Fibroblast of skin of left quadriceps (primary cell): ENCODE measurements at regions not wholly inside any gene's neighbourhood (a gene's known extent, or its start where the extent isn't known, plus 50 kb on each side); places are given as distances from the start of the nearest gene placed in this dataset.

Source experiments
- DNase-seq, 2 experiments: peaks; one replicate each; pipeline ENCODE4 v3.0.0-alpha.2; 2013; ENCODE audit warnings: low read depth in 2 of 2

DNA sequence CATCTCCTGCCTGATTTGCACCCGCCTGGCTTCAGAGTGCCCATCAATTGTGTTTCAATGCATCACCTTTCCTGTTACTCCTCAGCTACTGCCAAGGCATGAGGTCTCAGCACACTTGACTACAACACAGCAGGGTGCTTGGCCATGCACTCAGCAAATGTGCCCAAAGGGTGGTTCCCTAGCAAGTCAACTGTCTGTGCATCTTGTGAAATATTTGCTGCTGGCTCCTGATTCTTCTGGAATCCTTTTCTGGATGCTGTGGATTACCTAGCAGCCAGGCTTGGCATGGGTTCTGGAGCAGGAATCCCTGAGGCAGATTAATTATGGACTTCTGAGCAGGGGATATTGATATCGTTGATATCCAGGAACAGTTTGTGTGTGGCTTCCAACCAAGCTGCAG lies 662.6 kb upstream of the MGMT start:
- no peak for DNase-seq

DNA sequence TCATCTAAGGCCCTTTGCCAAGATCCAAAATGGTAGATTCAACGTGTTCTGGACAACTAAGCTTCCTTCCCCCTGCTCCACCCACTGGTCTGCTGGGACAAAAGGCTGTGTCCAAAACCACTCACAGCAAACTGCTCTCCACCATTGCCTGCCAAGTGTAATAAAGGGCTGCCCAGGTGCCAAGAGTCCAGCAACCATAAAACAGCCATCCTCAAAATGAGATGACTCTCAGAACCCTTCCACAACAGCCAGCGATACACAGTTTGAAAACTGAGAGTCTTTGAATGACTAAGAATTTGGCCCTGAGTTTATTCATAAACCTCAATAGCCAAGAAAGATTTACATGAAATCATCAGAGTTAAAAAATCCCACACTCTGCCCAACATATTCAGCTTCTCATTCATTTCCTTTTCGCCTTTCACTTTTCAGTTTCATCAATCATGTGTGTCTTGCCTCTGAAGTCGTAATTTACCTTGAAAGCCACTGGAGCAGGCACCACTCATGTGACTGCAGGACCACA lies 658.1 kb upstream of the MGMT start:
- peak in 1 of 2 experiments; percentile 9 for DNase-seq

DNA sequence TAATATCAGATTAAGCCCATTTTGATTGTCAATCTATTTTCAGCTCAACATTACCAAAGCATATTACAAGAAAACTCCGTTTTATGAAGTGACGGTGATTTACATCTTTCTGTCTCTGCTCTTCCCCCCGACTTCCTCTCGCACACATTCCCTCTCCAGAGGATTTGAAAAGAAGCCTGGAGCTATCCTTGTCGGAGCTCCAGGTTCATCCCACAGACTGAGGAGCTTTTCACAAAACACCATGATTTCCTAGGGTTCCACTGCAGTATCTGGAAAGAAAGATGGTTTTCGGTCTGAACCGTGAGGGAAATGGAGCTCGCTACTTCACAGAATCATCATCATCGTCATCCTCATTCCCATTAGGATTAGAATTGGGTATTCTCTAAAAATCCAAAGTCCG lies 655.5 kb upstream of the MGMT start:
- DNase-seq: no peak

DNA sequence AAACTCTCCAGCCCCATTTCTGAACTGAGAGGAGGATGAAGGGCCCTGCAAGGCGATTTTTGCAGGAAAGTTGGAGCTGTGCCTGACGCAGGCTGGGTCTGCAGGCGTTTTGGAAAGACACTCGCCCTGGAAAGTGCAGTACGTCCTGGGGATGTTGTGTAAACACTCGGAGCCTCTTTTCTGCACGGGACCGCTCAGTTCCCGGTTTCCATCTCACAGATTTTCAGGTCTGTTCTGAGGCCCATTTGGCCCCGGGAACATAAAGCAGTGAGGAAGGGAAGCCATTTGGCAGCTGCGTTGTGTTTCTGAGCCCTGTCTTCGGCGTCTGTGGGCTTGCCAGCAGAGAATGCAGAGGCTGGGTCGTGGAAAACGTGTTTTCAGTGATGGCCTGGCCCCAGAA lies 655.0 kb upstream of the MGMT start:
- DNase-seq: no peak

DNA sequence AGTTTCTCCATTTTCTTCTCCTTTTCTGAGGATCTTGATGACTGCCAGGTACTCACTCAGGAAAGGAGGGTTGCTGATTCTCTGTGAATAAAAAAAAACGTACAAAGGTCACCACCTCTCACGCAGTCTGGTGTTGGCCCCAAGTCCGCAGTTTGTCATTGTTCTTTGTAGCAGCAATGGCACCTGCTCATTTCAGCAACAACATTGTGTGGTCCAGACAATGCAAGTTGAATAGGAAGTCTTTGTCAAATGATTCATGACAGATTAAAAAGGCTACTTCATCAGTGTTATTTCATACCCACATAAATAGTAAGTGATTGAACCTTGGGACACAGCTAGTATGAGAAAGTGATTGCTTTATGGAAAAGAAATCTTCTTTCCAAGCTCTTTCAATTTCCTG lies 653.5 kb upstream of the MGMT start:
- no peak for DNase-seq

DNA sequence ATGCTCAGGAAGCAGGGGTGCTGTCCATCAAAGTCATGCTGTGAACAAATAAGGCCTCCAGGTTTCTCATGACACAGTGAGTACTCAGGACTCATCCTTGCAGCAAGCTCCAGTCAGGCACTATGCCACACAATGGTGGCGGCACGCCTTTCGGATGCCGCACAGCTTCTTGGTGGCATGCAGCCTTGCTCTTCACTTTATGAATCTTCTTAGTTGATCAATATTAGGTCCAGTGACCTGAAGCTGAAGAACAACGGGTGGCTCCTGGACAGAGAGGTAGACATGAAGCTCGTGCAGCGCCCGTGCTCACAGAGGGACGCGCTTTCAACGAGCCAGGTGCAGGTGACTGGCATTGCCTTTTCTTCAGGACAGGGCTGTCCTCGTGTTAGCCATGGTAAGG lies 653.0 kb upstream of the MGMT start:
- DNase-seq: no peak

DNA sequence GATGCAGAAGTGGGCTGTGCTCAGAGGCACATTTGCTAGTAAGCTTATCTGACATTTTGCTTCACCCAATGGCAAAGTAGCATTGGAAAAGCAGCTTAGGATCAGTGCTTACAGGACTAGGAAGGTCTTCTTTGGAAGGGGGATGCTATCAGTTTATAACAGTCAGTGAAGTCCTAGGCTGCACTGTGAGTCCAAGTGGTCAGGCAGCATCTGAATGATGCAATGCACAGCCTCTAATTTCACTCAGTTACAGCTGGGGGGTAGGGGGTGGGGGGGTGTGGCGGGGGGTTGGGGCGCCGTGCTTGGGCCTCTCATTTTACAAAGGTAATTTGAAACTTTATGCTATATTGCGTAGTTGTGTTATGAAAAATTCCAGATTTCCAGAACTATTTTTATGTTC lies 652.3 kb upstream of the MGMT start:
- DNase-seq: no peak

DNA sequence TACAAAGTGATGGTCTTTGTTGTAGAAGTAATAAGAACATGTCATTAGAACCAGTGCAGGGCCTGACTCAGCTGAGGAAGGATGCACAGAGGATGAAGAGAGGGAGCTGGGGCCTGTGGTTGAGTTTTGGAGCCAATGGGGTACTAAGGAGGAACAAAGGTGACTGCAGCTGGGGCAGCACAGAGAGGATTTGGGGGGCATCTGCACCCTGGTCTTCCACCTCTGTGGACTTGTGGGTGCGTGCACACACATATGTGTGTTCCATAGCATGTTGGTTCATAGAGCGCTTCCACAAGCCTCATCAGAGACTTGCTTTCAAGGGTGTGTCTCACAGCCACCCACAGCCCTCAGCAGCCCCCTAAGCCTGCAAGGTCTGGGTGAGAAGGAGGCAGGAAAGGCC lies 650.3 kb upstream of the MGMT start:
- no peak for DNase-seq

DNA sequence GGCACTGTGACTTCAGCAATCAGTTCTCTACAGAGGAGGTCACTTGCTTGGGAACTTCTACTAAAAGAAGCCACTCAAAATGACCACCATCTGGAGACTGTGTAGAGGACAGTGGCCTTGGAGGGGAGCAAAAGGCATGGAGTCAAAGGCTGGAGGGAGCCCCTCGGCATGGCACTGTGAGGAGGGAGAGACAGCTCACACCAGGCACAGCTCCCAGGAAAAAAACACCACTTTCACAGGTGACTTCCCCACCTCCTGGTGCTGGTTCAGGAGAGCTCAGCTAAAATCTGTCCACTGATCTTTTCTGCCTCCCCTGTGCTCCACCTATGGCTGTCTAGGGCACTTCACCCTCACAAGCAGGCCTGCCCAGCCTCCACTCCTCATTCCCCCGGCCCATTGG lies 649.4 kb upstream of the MGMT start:
- no peak for DNase-seq

DNA sequence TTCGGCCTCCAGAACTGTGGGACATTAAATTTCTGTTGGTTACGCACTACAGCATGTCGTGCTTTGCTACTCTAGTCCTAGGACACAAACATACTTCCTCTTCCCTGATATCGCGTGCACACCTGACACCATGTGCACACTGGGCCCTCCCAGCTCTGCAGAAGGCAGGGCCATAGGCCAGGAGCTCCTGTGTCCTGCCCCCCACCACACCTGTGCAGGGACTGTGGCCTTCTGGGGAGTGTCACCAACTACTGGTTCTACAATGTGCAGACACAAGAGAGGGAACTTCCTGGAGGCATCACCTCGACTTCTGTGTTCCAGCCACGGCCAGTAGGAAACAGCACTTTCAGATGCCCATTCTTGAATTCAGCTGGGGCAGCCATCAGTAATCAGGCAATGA lies 646.4 kb upstream of the MGMT start:
- no peak for DNase-seq

DNA sequence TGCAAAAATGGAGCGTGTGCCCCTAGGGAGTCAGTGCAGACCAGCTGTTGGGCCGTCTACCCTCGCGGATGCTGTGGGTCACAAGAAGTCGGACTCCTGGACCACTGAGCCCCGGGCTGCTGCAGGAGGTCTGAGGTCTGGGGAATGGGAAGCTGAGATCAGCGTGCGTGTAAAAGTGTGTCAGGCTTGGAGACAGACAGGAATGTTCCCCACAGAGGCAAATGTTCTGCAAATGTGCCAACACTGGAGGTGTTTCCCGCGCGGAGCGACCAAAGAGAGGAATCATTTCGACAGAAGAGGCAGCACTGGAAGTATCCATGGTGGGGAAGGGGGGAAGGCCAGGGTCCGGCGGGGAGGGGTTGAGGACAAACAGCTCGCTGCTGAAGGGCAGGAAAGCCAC lies 643.8 kb upstream of the MGMT start:
- no peak for DNase-seq

DNA sequence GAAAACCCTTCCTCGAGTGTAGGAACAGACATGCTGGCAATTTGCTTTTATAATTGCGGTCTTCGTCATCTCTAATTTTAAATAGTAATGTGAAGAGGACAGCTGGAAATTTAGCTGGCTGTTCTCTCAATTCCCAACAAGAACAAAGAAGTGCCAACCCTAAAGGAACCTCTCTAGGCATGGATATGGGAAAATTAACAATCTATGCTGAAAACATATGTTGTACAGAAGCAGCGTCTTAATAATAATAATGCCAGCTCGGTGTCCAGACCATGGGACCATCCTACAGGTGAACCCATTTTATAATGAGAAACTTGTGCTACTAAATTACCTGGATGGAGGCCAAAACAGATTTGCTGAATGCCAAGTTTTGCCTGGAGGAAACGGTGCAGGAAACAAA lies 641.4 kb upstream of the MGMT start:
- no peak for DNase-seq

DNA sequence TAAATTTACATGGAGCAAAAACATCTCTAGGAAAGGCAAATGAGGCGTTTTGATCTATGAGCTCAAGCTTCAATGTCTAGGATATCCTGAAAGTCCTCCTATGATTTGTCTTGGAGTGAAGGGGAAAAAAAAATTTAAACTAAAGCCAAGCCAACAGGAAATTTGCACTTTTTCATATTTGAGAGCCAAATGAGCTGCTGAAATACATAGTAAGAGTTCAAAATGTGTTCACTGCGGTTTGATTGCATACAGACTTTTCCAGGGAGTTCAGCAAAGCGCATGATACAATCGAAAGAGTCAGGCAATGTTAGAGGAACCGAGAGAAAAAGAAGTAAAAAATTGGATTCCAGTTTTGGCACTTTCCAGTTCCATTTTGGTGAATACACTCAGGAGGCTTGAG lies 633.4 kb upstream of the MGMT start:
- DNase-seq: no peak

DNA sequence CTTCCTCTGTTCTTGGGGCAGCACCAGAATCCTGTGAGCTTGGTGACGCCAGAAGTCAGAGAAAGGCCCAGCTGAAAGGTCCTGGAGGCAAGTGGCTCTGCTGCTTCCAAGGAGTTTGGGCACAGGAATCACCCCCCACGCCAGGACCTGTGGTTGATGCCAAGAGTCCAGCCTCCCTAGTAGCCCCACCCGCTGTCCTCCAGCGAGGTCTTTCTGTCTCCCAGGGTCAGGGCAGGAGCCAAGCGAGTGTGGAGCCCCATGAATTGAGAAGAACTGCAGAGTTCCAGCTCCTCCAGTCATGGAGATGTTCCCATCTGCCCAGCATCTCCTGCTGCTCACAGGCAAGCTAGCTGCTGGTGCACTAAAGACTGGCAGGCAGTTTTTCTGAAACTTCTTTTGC lies 631.7 kb upstream of the MGMT start:
- DNase-seq: no peak

DNA sequence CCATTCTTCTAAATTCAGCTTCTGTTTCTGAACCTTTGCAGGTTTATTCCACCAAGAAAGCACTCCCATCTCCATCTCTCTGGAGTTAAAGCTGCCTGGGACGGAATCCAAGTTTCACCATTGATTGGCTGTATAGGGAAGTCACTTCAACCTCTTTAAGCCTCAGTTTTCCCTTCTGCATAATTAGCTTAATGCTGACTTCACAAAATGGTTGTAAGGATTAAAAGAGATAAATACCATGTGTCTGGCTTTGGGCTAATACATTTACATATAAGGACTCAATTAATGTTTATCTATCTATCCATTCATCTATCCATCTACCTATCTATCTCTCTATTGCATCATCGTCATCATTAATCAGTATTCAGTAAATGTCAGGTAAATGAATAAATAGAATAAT lies 629.6 kb upstream of the MGMT start:
- DNase-seq: no peak

DNA sequence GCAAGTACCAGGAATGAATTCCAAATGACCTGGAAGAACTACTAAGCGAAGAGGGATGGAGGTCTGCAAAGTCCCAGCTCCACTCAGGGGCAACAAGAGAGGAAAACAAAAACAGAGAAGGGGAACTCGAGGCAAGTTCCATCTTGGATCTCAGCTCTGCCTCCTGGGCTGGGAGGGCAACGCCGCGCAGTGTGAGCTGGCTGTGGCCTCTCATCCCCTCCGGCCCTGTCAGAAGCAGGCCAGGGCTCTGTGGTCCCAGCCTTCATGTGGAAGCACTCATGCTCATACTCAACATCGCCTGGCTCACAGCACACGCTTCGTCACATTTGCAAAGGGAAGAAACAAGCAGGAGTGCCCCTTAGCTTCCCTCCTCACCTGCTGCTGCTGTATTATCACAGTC lies 627.9 kb upstream of the MGMT start:
- no peak for DNase-seq

DNA sequence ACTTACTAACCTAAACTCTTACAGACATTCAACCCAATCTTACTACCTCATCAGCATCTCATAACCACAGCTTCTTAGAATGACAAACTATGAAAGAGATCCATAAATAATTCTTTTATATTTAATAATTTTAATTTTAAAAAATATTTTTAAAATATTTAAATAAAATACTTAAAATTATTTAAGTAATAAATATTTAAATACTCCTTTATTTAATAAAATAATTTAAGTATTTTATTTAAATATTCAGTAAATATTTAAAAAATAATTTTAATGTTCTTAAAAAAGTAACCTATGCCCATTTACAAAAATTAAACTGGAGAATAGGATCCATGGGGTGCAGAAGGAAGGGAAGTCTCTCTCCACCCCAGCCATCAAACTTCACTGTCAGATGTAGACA lies 627.3 kb upstream of the MGMT start:
- DNase-seq: no peak

DNA sequence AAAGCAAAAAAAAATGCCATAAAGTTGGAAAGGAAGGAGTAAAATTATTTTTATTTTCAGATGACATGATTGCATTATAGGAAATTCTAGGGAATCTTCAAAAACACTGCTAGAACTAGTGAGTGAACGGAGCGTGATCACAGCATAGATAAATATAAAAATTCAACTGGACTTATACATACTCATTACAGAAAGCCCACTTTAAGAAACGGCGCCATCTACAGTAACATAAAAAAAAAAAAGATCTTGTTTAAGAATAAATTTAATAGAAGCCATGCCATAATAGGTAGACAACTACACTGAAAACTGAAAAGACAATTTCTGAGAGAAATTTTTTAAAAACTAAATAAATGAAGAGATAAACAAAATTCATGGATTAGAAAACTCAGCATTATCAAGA lies 623.1 kb upstream of the MGMT start:
- DNase-seq: no peak

DNA sequence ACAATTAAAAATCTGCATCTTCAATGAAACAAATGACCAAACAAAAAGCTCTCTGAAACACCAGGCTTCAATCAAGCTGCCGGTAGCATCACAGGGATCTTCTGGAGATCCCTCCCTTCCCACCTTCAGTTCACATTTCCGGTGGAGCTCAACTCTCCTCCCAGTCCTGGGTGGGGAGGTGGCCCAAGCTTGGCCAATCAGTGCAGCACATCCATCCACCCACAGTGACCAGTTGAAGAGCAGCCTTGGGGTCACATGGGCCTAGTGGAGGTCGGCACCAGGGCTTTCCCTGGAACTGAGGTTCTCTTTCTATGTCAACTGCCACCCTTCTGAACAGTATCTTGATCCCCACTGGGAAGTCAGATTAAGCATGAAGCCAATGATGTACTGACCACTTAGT lies 620.1 kb upstream of the MGMT start:
- DNase-seq: no peak

DNA sequence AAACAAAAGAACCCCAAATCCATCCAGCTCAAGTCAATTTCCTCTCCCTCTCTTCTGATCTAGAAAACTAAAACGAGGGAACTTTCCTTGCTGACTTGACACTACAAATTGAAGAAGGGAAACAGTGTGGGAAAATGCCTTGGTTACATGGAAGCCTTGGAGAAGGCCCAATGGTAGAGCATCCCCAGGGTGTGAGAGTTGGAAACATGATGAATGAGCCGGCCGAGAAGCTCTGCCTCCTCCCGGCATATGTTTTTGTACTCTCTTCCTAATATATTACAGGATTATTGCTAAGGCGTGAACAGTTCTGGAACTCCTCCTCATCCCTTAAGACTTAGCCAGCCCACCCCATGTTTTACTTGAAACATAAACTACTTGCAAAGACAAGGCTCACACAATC lies 618.2 kb upstream of the MGMT start:
- DNase-seq: no peak

DNA sequence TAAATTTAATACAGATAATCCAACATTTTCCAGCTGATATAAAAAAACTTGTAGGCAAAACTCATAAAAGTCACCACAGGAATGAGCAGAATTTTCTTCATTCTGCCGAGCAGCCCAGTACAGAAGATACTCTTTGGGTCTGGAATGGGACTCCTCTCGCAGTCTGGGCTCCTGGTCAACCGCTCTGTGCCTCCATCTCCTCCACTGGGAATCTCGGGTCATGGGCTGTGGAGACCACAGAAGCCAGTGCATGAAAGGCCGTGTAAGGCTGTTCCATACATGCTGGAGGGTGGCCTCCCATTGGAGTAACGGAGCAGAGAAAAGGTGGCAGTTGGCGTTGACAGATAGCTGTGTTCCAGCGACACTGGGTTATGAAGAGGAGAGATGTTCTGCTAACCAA lies 616.4 kb upstream of the MGMT start:
- DNase-seq: no peak

DNA sequence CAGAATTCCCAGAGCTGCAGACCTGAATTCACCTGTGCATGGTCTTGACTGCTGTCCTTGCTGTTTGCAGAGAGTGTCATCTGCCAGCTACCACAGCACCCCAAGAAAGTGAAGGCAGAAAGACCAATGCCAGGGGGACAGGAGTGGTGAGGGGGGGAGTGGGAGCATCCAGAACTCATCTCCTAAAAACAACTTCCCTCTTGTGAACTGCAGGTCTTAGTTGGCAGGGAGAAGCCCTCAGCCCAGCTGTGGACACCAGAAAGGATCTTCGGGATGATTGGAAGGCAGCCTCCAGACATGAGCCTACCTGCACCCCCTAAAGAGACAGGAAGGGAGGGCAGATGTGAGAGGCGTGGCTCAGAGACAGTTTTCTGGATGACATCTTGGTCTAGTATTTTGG lies 615.8 kb upstream of the MGMT start:
- no peak for DNase-seq

DNA sequence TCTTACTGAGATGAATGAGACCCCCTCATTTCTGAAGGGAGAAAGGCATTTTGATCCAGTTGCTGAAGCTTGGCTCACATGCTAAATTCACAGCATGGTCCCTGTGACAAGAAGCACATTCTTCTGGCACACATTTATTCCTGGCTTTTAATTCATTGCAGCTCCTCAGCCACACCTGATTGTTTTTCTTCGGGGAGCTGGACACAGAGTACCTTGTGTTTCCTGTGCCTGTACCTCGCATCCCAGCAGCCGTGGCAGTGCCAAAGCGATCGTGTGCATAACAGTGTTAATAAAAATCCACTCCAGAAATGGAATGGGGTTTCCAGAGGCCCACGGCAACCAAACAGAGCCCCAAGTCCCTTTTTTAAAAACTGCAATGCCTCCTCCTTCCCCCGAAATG lies 615.3 kb upstream of the MGMT start:
- DNase-seq: no peak

DNA sequence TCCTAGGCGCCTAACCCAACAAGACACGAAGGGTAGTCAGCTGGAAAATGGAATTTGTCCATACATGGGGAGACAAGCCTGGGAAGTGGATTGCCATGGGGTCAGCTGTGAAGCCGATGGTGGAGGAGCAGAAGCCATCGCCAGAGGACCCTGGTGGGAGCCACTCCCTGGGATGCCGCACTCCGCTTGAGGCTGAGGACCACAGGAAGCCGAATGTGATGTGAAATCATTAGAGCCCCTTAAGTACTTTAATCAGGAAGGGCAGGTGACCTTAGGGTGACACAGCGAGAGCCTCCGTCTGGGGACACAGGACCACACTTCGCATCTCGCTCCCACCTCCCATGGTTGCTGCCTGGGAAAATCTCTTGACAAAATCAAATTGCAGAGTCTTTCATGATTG lies 614.6 kb upstream of the MGMT start:
- no peak for DNase-seq

DNA sequence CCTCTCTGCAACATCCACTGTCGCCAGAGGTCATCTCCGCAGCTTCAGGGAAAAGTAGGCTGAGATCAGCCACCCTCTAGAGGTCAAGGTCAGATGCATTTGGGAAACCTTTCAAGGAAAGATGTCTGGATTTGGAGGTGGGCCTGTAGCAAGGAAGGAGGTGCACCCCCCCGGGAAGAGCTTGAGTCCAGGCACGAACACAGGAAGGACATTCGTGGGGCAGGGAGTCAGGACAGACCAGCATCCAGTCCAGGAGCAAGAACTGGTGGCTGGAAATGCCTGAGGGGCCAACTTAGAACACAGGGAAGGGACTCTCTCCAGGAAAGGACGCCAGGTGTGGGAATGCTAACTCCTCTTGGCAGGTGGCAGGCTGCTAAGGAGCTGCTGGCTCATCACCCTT lies 614.1 kb upstream of the MGMT start:
- no peak for DNase-seq
